ENCODE measurements at regions not wholly inside any gene's neighbourhood (a gene's known extent, or its start where the extent isn't known, plus 50 kb on each side); places are given as distances from the start of the nearest gene placed in this dataset.
A peak's percentile ranks its signal among the peaks of the same experiment; 100 is the strongest.

DNA sequence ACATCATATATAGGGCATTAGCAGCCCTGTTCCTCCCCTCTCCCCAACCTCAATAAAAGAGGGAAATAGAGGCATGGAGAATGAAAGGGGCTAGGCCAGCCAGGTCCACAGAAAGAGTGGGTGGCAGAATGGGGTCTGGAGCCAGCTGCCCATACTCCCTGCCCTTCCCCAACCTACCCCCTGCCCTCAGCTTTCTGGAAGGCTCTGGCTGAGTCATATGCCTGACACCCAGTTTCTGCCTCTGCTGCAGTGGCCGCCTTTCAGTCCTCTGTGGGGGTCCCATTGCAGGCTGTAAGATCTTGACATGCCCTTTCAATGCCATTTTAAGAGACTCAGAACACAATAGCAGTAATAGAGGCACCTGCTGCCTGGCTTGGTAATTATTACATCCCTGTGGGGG, 95.7 kb downstream of the LINGO1 start:
- peaks cover 0 to 19% (median 0%) of the 10 kb centered on the region in 3 donors for H3K4me1 ChIP-seq (ENCODE audit: control insufficient read depth in 3 of 3, insufficient read depth in 2 of 3, low read depth in 1 of 3, low read length in 2 of 3)
- no peak overlapping the region for H3K27ac ChIP-seq (ENCODE audit: low read depth in 1 of 3, low read length in 2 of 3)
- no peaks in the 10 kb centered on the region for H3K9me3 ChIP-seq (ENCODE audit: control insufficient read depth in 2 of 2, insufficient read depth in 1 of 2, low read depth in 1 of 2, low read length in 1 of 2)
- DNase-seq (no peak), FAIRE-seq (no peak)
- no peaks in the 10 kb centered on the region for H3K27me3 ChIP-seq (ENCODE audit: control insufficient read depth in 3 of 3, insufficient read depth in 3 of 3, low read length in 3 of 3)
- H3K4me3 ChIP-seq (ENCODE audit: low read depth in 1 of 3, low read length in 3 of 3): no peak overlapping the region
- 85 to 98% (median 88%) methylated on average over 1 of the region's 1 CpG for WGBS, 3 donors
- no peaks in the 10 kb centered on the region for H3K36me3 ChIP-seq (ENCODE audit: control insufficient read depth in 3 of 3, insufficient read depth in 2 of 3, low read depth in 1 of 3, low read length in 3 of 3)

DNA sequence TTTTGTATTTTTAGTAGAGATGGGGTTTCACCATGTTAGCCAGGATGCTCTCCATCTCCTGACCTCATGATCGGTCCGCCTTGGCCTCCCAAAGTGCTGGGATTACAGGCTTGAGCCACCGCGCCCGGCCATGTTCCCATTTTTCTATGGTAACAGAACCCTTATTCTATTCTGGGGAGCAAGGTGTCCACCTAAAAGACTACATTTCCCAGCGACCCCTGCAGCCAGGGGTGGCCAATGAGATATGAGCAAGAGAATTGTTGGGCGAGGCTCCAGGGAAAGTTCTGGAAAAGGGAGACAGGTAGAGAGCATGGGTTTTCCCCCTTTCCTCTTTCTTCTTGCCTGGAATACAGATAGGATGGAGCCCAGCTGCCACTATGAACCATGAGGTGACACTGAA, 96.9 kb downstream of the LINGO1 start:
- Histone ChIP-seq H3K4me1 (ENCODE audit: control insufficient read depth in 3 of 3, insufficient read depth in 2 of 3, low read depth in 1 of 3, low read length in 2 of 3) (peaks cover 0 to 13% (median 0%) of the 10 kb centered on the region in 3 donors), H3K27ac (ENCODE audit: low read depth in 1 of 3, low read length in 2 of 3) (no peak overlapping the region), H3K4me3 (ENCODE audit: low read depth in 1 of 3, low read length in 3 of 3) (no peak overlapping the region), H3K27me3 (ENCODE audit: control insufficient read depth in 3 of 3, insufficient read depth in 3 of 3, low read length in 3 of 3) (no peaks in the 10 kb centered on the region), H3K9me3 (ENCODE audit: control insufficient read depth in 2 of 2, insufficient read depth in 1 of 2, low read depth in 1 of 2, low read length in 1 of 2) (no peaks in the 10 kb centered on the region), H3K36me3 (ENCODE audit: control insufficient read depth in 3 of 3, insufficient read depth in 2 of 3, low read depth in 1 of 3, low read length in 3 of 3) (no peaks in the 10 kb centered on the region)
- no peak for FAIRE-seq
- peak; percentile 32 to 39 for DNase-seq
- WGBS, 3 donors: 92 to 93% (median 93%) methylated on average over 7 of the region's 7 CpGs
